CD14-positive monocyte (primary cell): ENCODE measurements at regions not wholly inside any gene's neighbourhood (a gene's known extent, or its start where the extent isn't known, plus 50 kb on each side); places are given as distances from the start of the nearest gene placed in this dataset.

ENCODE experiments used
- DNase-seq, 3 donors: peaks; one replicate each; pipeline ENCODE4 v3.0.0-alpha.2; 2011 to 2022
- H2AFZ ChIP-seq: 2 replicates; pipeline ENCODE4 v1.6.0; 2012; ENCODE audit warnings: mild to moderate bottlenecking, low read depth, low read length, inconsistent platforms; ENCODE audit not compliant: insufficient read depth, poor library complexity, severe bottlenecking
- H3K27ac ChIP-seq, 2 donors: 1 replicate in 1 of 2; 2 replicates in 1 of 2; pipeline ENCODE4 v1.5.1; 2012 to 2013; ENCODE audit warnings: low read length in 2 of 2, control low read depth in 1 of 2, inconsistent platforms in 1 of 2, low read depth in 1 of 2, mild to moderate bottlenecking in 1 of 2
- H3K27me3 ChIP-seq, 2 donors: one replicate each; pipeline versions ENCODE4 v1.6.0 to v1.6.1; 2011 to 2013; ENCODE audit warnings: low read length in 2 of 2; ENCODE audit not compliant: control insufficient read depth in 2 of 2, insufficient read depth in 2 of 2
- H3K36me3 ChIP-seq, 2 donors: replicated peaks in 1 of 2; 1 replicate in 1 of 2; 2 replicates in 1 of 2; pipeline versions ENCODE4 v1.5.1 to v1.6.1; 2012 to 2013; ENCODE audit warnings: low read length in 2 of 2, control low read depth in 1 of 2, inconsistent platforms in 1 of 2, mild to moderate bottlenecking in 1 of 2; ENCODE audit not compliant: insufficient read depth in 2 of 2, control insufficient read depth in 1 of 2
- H3K4me1 ChIP-seq, 2 donors: 1 replicate in 1 of 2; 2 replicates in 1 of 2; pipeline versions ENCODE4 v1.5.1 to v1.6.1; 2012 to 2013; ENCODE audit warnings: low read length in 2 of 2, control low read depth in 1 of 2, inconsistent platforms in 1 of 2, mild to moderate bottlenecking in 1 of 2, moderate library complexity in 1 of 2; ENCODE audit not compliant: insufficient read depth in 2 of 2, control insufficient read depth in 1 of 2
- H3K4me2 ChIP-seq: replicated peaks from 2 replicates; pipeline ENCODE3; 2012; ENCODE audit warnings: low read length, moderate library complexity, mild to moderate bottlenecking; ENCODE audit not compliant: poor library complexity, severe bottlenecking; ENCODE audit errors: extremely low read depth
- H3K4me3 ChIP-seq, 3 experiments: fragments of 200-600 bp in 1 of 3; sonication (generic) in 1 of 3; replicated peaks in 1 of 3; 1 replicate in 2 of 3; 2 replicates in 1 of 3; pipeline ENCODE4 v1.5.1; 2011 to 2013; ENCODE audit warnings: low read length in 3 of 3, mild to moderate bottlenecking in 3 of 3, control low read depth in 2 of 3, low read depth in 2 of 3, inconsistent platforms in 1 of 3, moderate library complexity in 1 of 3
- H3K79me2 ChIP-seq: 2 replicates; pipeline ENCODE4 v1.6.0; 2012; ENCODE audit warnings: mild to moderate bottlenecking, control low read depth, inconsistent platforms, low read length, moderate library complexity; ENCODE audit not compliant: insufficient read depth
- H3K9ac ChIP-seq: 2 replicates; pipeline ENCODE4 v1.6.0; 2017; ENCODE audit warnings: low read length, mild to moderate bottlenecking; ENCODE audit not compliant: insufficient read depth, poor library complexity, severe bottlenecking
- H3K9me3 ChIP-seq, 2 donors: replicated peaks in 1 of 2; 1 replicate in 1 of 2; 2 replicates in 1 of 2; pipeline versions ENCODE4 v1.5.1 to v1.6.1; 2012 to 2013; ENCODE audit warnings: low read length in 2 of 2, control low read depth in 1 of 2; ENCODE audit not compliant: control insufficient read depth in 1 of 2, insufficient read depth in 1 of 2
- H4K20me1 ChIP-seq: 2 replicates; pipeline ENCODE4 v1.6.0; 2012; ENCODE audit warnings: mild to moderate bottlenecking, low read length, control low read depth, moderate library complexity; ENCODE audit not compliant: insufficient read depth
- H3K27ac Mint-ChIP-seq, 7 donors: one replicate each; pipeline ENCODE4 v1.8.0; 2020; ENCODE audit warnings: mild to moderate bottlenecking in 7 of 7, mixed read lengths in 7 of 7, moderate library complexity in 6 of 7, inconsistent platforms in 2 of 7
- H3K27me3 Mint-ChIP-seq, 3 donors: one replicate each; pipeline ENCODE4 v1.8.0; 2021 to 2022; ENCODE audit warnings: low read depth in 3 of 3, mild to moderate bottlenecking in 3 of 3, mixed read lengths in 3 of 3, moderate library complexity in 3 of 3, inconsistent platforms in 1 of 3
- H3K36me3 Mint-ChIP-seq, 2 donors: one replicate each; pipeline ENCODE4 v1.8.0; 2020; ENCODE audit warnings: mixed read lengths in 2 of 2, inconsistent platforms in 1 of 2, mild to moderate bottlenecking in 1 of 2
- H3K4me1 Mint-ChIP-seq: one replicate; pipeline ENCODE4 v1.8.0; 2020; ENCODE audit warnings: mild to moderate bottlenecking, mixed read lengths
- H3K4me3 Mint-ChIP-seq, 2 donors: one replicate each; pipeline ENCODE4 v1.8.0; 2020; ENCODE audit warnings: mild to moderate bottlenecking in 2 of 2, mixed read lengths in 2 of 2, moderate library complexity in 1 of 2
- H3K9me3 Mint-ChIP-seq, 7 donors: one replicate each; pipeline ENCODE4 v1.8.0; 2020 to 2022; ENCODE audit warnings: mixed read lengths in 7 of 7, mild to moderate bottlenecking in 6 of 7, moderate library complexity in 6 of 7, inconsistent platforms in 2 of 7
- WGBS: methylation state at CpG from one replicate; pipeline ENCODE4 v1.1.5; 2013; ENCODE audit warnings: missing lambda C conversion rate; ENCODE audit not compliant: insufficient coverage; 5-methylcytosine and 5-hydroxymethylcytosine counted together
- intact Hi-C, 2 donors: fragments of 100-400 bp; cut with micrococcal nuclease; formaldehyde crosslinking; loops; one replicate each; pipeline versions ENCODE4 v1.15.0 to v1.15.1; 2023
- TF ChIP-seq, protein P1 (sequence below): fragments of 200-600 bp; IDR thresholded peaks from one replicate; pipeline ENCODE4 v1.8.0; 2022; ENCODE audit warnings: antibody characterized with exemption, mild to moderate bottlenecking

GRCh38 chr11:70930215-70930614 lies 322.2 kb downstream of the SHANK2 start:
- no peaks in the 10 kb centered on the region for H3K36me3 Mint-ChIP-seq
- Histone ChIP-seq H3K4me3 (no peak overlapping the region), H3K9me3 (peaks cover 0 to 3% of the 10 kb centered on the region in 2 donors), H3K36me3 (no peaks in the 10 kb centered on the region), H3K4me1 (no peaks in the 10 kb centered on the region), H3K27me3 (no peaks in the 10 kb centered on the region), H4K20me1 (no peaks in the 10 kb centered on the region), H3K27ac (no peak overlapping the region), H2AFZ (no peak overlapping the region), H3K79me2 (no peaks in the 10 kb centered on the region), H3K4me2 (no peak overlapping the region), H3K9ac (no peak overlapping the region)
- peak overlapping the region in 1 of 2 donors; percentile 49 for H3K4me3 Mint-ChIP-seq
- no peaks in the 10 kb centered on the region for H3K4me1 Mint-ChIP-seq
- WGBS = 83% methylated on average over 1 of the region's 3 CpGs
- DNase-seq = no peak
- peaks cover 0 to 11% (median 1%) of the 10 kb centered on the region in 3 donors for H3K27me3 Mint-ChIP-seq
- TF ChIP-seq, protein P1, sequence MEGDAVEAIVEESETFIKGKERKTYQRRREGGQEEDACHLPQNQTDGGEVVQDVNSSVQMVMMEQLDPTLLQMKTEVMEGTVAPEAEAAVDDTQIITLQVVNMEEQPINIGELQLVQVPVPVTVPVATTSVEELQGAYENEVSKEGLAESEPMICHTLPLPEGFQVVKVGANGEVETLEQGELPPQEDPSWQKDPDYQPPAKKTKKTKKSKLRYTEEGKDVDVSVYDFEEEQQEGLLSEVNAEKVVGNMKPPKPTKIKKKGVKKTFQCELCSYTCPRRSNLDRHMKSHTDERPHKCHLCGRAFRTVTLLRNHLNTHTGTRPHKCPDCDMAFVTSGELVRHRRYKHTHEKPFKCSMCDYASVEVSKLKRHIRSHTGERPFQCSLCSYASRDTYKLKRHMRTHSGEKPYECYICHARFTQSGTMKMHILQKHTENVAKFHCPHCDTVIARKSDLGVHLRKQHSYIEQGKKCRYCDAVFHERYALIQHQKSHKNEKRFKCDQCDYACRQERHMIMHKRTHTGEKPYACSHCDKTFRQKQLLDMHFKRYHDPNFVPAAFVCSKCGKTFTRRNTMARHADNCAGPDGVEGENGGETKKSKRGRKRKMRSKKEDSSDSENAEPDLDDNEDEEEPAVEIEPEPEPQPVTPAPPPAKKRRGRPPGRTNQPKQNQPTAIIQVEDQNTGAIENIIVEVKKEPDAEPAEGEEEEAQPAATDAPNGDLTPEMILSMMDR = no peak
- intact Hi-C loops = no loop called here
- peaks cover 0 to 24% (median 10%) of the 10 kb centered on the region in 7 donors for H3K9me3 Mint-ChIP-seq
- no peak overlapping the region for H3K27ac Mint-ChIP-seq

DNA sequence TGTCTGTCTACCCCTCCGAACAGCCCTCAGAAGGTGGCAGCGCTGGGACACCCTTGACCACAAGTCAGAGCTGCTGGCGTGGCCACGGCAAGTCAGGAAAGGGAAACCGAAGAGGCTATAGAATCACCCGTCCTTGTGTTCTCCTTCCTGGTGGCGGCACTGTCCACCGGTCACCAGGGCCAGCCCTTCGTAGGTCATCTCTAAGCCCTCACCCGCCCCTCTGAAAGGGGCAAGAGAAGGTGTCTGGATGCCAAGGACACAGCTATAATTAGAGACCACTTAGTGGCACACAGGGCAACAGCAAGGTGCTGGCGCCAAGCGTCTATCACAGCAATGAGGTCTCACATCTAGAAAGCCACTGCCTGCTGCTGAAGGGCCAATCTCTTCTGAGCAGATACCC lies 320.9 kb downstream of the SHANK2 start:
- no peaks in the 10 kb centered on the region for H3K4me1 Mint-ChIP-seq
- peaks cover 0 to 8% (median 1%) of the 10 kb centered on the region in 3 donors for H3K27me3 Mint-ChIP-seq

More for the DNA sequence above, 320.9 kb downstream of the SHANK2 start:
- no peak overlapping the region for H3K4me3 ChIP-seq
- peaks cover 0 to 3% of the 10 kb centered on the region in 2 donors for H3K9me3 ChIP-seq
- DNase-seq = no peak
- TF ChIP-seq, protein P1 = no peak
- H3K27ac ChIP-seq = no peak overlapping the region
- no peak overlapping the region for H3K9ac ChIP-seq
- no peak overlapping the region for H3K4me3 Mint-ChIP-seq
- peaks cover 0 to 21% (median 10%) of the 10 kb centered on the region in 7 donors for H3K9me3 Mint-ChIP-seq
- no peaks in the 10 kb centered on the region for H3K36me3 Mint-ChIP-seq
- no peaks in the 10 kb centered on the region for H3K79me2 ChIP-seq
- H3K4me2 ChIP-seq = no peak overlapping the region
- intact Hi-C loops = no loop called here
- H3K27ac Mint-ChIP-seq = no peak overlapping the region
- H4K20me1 ChIP-seq = no peaks in the 10 kb centered on the region
- H2AFZ ChIP-seq = no peak overlapping the region
- 82% methylated on average over 8 of the region's 12 CpGs for WGBS
- no peaks in the 10 kb centered on the region for H3K4me1 ChIP-seq
- no peaks in the 10 kb centered on the region for H3K27me3 ChIP-seq
- H3K36me3 ChIP-seq = no peaks in the 10 kb centered on the region
